ENCODE measurements at regions not wholly inside any gene's neighbourhood (a gene's known extent, or its start where the extent isn't known, plus 50 kb on each side); places are given as distances from the start of the nearest gene placed in this dataset.

GRCh38 chr2:18110222-18110621, 231.8 kb downstream of the KCNS3 start:
- Histone ChIP-seq H3K9me2 (ENCODE audit: insufficient read depth) (no peaks in the 10 kb centered on the region), H2AFZ (no peak overlapping the region), H3F3A (ENCODE audit: insufficient read depth) (no peaks in the 10 kb centered on the region), H3K9ac (no peak overlapping the region), H3K36me3 (ENCODE audit: low read depth) (no peaks in the 10 kb centered on the region), H3K9me3 (ENCODE audit: low read depth) (no peaks in the 10 kb centered on the region), H3K79me2 (ENCODE audit: insufficient read depth) (no peaks in the 10 kb centered on the region), H3K27me3 (replicated peaks; ENCODE audit: insufficient read depth) (peaks cover 20% of the 10 kb centered on the region), H3K4me1 (ENCODE audit: insufficient read depth) (no peaks in the 10 kb centered on the region), H4K20me1 (ENCODE audit: insufficient read depth) (no peaks in the 10 kb centered on the region), H3K27ac (no peak overlapping the region), H3K4me3 (no peak overlapping the region), H3K4me2 (ENCODE audit: unreplicated experiment) (no peak overlapping the region)
- no peak for DNase-seq
- in situ Hi-C loops (cut with MboI) = no loop called here
- TF ChIP-seq EZH2 (IDR thresholded peaks at IDR 0.05; ENCODE audit: insufficient read depth, poor library complexity, severe bottlenecking) (no peak), EZH2phosphoT487 (IDR thresholded peaks at IDR 0.05; ENCODE audit: insufficient read depth, low read depth) (no peak)
- 45 to 52% methylated on average over 3 of the region's 3 CpGs for WGBS, 2 experiments (ENCODE audit: low coverage in 1 of 2, low lambda C conversion rate in 2 of 2, missing lambda C conversion rate in 2 of 2)

- WGBS, 2 experiments (ENCODE audit: low coverage in 1 of 2, low lambda C conversion rate in 2 of 2, missing lambda C conversion rate in 2 of 2) = 64 to 78% methylated on average over 2 of the region's 2 CpGs
- H2AFZ ChIP-seq = no peak overlapping the region
- H3K4me3 ChIP-seq = no peak overlapping the region
- no peak overlapping the region for H3K9ac ChIP-seq
- H3K79me2 ChIP-seq (ENCODE audit: insufficient read depth) = no peaks in the 10 kb centered on the region
- peaks cover 18% of the 10 kb centered on the region for H3K27me3 ChIP-seq (replicated peaks; ENCODE audit: insufficient read depth)
- no peaks in the 10 kb centered on the region for H3K36me3 ChIP-seq (ENCODE audit: low read depth)
- no peaks in the 10 kb centered on the region for H3F3A ChIP-seq (ENCODE audit: insufficient read depth)
- no peak overlapping the region for H3K27ac ChIP-seq
- no peak overlapping the region for H3K4me2 ChIP-seq (ENCODE audit: unreplicated experiment)
- in situ Hi-C loops (cut with MboI) = no loop called here
- H3K4me1 ChIP-seq (ENCODE audit: insufficient read depth) = no peaks in the 10 kb centered on the region
- no peak for DNase-seq
- H3K9me2 ChIP-seq (ENCODE audit: insufficient read depth) = no peaks in the 10 kb centered on the region
- H4K20me1 ChIP-seq (ENCODE audit: insufficient read depth) = no peaks in the 10 kb centered on the region
- TF ChIP-seq EZH2 (IDR thresholded peaks at IDR 0.05; ENCODE audit: insufficient read depth, poor library complexity, severe bottlenecking) = no peak
- no peak for TF ChIP-seq EZH2phosphoT487 (IDR thresholded peaks at IDR 0.05; ENCODE audit: insufficient read depth, low read depth)
- no peaks in the 10 kb centered on the region for H3K9me3 ChIP-seq (ENCODE audit: low read depth)
These were observed 228.4 kb downstream of the KCNS3 start for GRCh38 chr2:18106841-18107240.

GRCh38 chr2:18105929-18106328, 227.5 kb downstream of the KCNS3 start:
- TF ChIP-seq EZH2 (IDR thresholded peaks at IDR 0.05; ENCODE audit: insufficient read depth, poor library complexity, severe bottlenecking) (no peak), EZH2phosphoT487 (IDR thresholded peaks at IDR 0.05; ENCODE audit: insufficient read depth, low read depth) (no peak)
- H3K9me2 ChIP-seq (ENCODE audit: insufficient read depth) = no peaks in the 10 kb centered on the region
- H3K9ac ChIP-seq = no peak overlapping the region
- no peak overlapping the region for H3K4me3 ChIP-seq
- H4K20me1 ChIP-seq (ENCODE audit: insufficient read depth) = no peaks in the 10 kb centered on the region
- no peaks in the 10 kb centered on the region for H3K4me1 ChIP-seq (ENCODE audit: insufficient read depth)
- no peaks in the 10 kb centered on the region for H3F3A ChIP-seq (ENCODE audit: insufficient read depth)
- H2AFZ ChIP-seq = no peak overlapping the region
- peaks cover 13% of the 10 kb centered on the region for H3K27me3 ChIP-seq (replicated peaks; ENCODE audit: insufficient read depth)
- in situ Hi-C loops (cut with MboI) = no loop called here
- H3K36me3 ChIP-seq (ENCODE audit: low read depth) = no peaks in the 10 kb centered on the region
- no peak overlapping the region for H3K27ac ChIP-seq
- no peak for DNase-seq
- H3K4me2 ChIP-seq (ENCODE audit: unreplicated experiment) = no peak overlapping the region
- H3K9me3 ChIP-seq (ENCODE audit: low read depth) = no peaks in the 10 kb centered on the region
- no peaks in the 10 kb centered on the region for H3K79me2 ChIP-seq (ENCODE audit: insufficient read depth)
- 31 to 41% methylated on average over 1 of the region's 1 CpG for WGBS, 2 experiments (ENCODE audit: low coverage in 1 of 2, low lambda C conversion rate in 2 of 2, missing lambda C conversion rate in 2 of 2)

- Histone ChIP-seq H3K4me1 (ENCODE audit: insufficient read depth) (no peaks in the 10 kb centered on the region), H3K9me3 (ENCODE audit: low read depth) (no peaks in the 10 kb centered on the region), H3K9me2 (ENCODE audit: insufficient read depth) (no peaks in the 10 kb centered on the region), H3K36me3 (ENCODE audit: low read depth) (no peaks in the 10 kb centered on the region), H3K27me3 (replicated peaks; ENCODE audit: insufficient read depth) (peaks cover 14% of the 10 kb centered on the region), H3K9ac (no peak overlapping the region), H2AFZ (no peak overlapping the region), H4K20me1 (ENCODE audit: insufficient read depth) (no peaks in the 10 kb centered on the region), H3K27ac (no peak overlapping the region), H3K4me3 (no peak overlapping the region), H3F3A (ENCODE audit: insufficient read depth) (no peaks in the 10 kb centered on the region), H3K79me2 (ENCODE audit: insufficient read depth) (no peaks in the 10 kb centered on the region), H3K4me2 (ENCODE audit: unreplicated experiment) (no peak overlapping the region)
- in situ Hi-C loops (cut with MboI) = no loop called here
- TF ChIP-seq EZH2 (IDR thresholded peaks at IDR 0.05; ENCODE audit: insufficient read depth, poor library complexity, severe bottlenecking) (no peak), EZH2phosphoT487 (IDR thresholded peaks at IDR 0.05; ENCODE audit: insufficient read depth, low read depth) (no peak)
- WGBS, 2 experiments (ENCODE audit: low coverage in 1 of 2, low lambda C conversion rate in 2 of 2, missing lambda C conversion rate in 2 of 2) = 62% methylated on average over 5 of the region's 5 CpGs
- DNase-seq = no peak
These were observed 226.2 kb downstream of the KCNS3 start for GRCh38 chr2:18104595-18105224.

Data from GM23248 (cell line).